HepG2 (cell line): ENCODE measurements at regions not wholly inside any gene's neighbourhood (a gene's known extent, or its start where the extent isn't known, plus 50 kb on each side); places are given as distances from the start of the nearest gene placed in this dataset.

Experiments
- EEA1 ChIP-seq: sonication (generic); formaldehyde crosslinking; IDR thresholded peaks from 2 replicates; pipeline ENCODE4 v1.5.1; 2020; ENCODE audit warnings: mild to moderate bottlenecking, missing genetic modification reagents, borderline replicate concordance
- FOSL2 ChIP-seq: sonication (generic); formaldehyde crosslinking; IDR thresholded peaks from 2 replicates; pipeline ENCODE4 v1.4.0; 2020; ENCODE audit warnings: missing genetic modification reagents
- GRHL1 ChIP-seq: sonication (generic); formaldehyde crosslinking; conservative IDR thresholded peaks from 2 replicates; pipeline ENCODE4 v1.8.0; 2022; ENCODE audit warnings: missing genetic modification reagents
- HOXD1 ChIP-seq: sonication (generic); formaldehyde crosslinking; IDR thresholded peaks from 2 replicates; pipeline ENCODE4 v1.5.0; 2020; ENCODE audit warnings: missing genetic modification reagents
- MLXIP ChIP-seq: sonication (generic); formaldehyde crosslinking; IDR thresholded peaks from 2 replicates; pipeline ENCODE4 v1.9.0; 2021; ENCODE audit warnings: missing genetic modification reagents, borderline replicate concordance
- ONECUT2 ChIP-seq: sonication (generic); formaldehyde crosslinking; IDR thresholded peaks from 2 replicates; pipeline ENCODE4 v1.4.0; 2020; ENCODE audit warnings: missing genetic modification reagents
- PRMT3 ChIP-seq: sonication (generic); formaldehyde crosslinking; IDR thresholded peaks from 2 replicates; pipeline ENCODE4 v1.8.1; 2022; ENCODE audit warnings: low read depth, mild to moderate bottlenecking, moderate library complexity, missing genetic modification reagents, borderline replicate concordance
- RBM22 ChIP-seq: fragments of 200-400 bp; formaldehyde crosslinking; optimal IDR thresholded peaks from 2 replicates; pipeline ENCODE3; 2017; ENCODE audit warnings: mild to moderate bottlenecking, low read length, moderate library complexity
- TGIF2 ChIP-seq: IDR thresholded peaks from 2 replicates; pipeline ENCODE4 v1.6.1; 2016; ENCODE audit warnings: control low read depth, missing compliant biosample characterization
- THAP11 ChIP-seq: IDR thresholded peaks from 2 replicates; pipeline ENCODE4 v1.6.1; 2016; ENCODE audit warnings: missing biosample characterization, missing genetic modification reagents
- ZFYVE20 ChIP-seq: sonication (generic); formaldehyde crosslinking; IDR thresholded peaks from 2 replicates; pipeline ENCODE4 v1.8.0; 2023; ENCODE audit warnings: low read depth, mild to moderate bottlenecking, moderate library complexity, missing genetic modification reagents, borderline replicate concordance
- ZNF124 ChIP-seq: sonication (generic); formaldehyde crosslinking; IDR thresholded peaks from 2 replicates; pipeline ENCODE4 v1.4.0; 2020; ENCODE audit warnings: missing genetic modification reagents
- ZNF18 ChIP-seq: sonication (generic); formaldehyde crosslinking; IDR thresholded peaks from 2 replicates; pipeline ENCODE4 v1.8.0; 2022; ENCODE audit warnings: mild to moderate bottlenecking, missing genetic modification reagents; ENCODE audit not compliant: insufficient replicate concordance
- ZNF256 ChIP-seq: sonication (generic); formaldehyde crosslinking; conservative IDR thresholded peaks from 2 replicates; pipeline ENCODE4 v1.4.0; 2020; ENCODE audit warnings: missing genetic modification reagents
- ZNF513 ChIP-seq: sonication (generic); formaldehyde crosslinking; conservative IDR thresholded peaks from 2 replicates; pipeline ENCODE4 v1.5.0; 2020; ENCODE audit warnings: missing genetic modification reagents
- ZNF558 ChIP-seq: sonication (generic); formaldehyde crosslinking; IDR thresholded peaks from 2 replicates; pipeline ENCODE4 v1.9.0; 2022; ENCODE audit warnings: mild to moderate bottlenecking, missing genetic modification reagents, borderline replicate concordance
- ZNF574 ChIP-seq: sonication (generic); formaldehyde crosslinking; IDR thresholded peaks from 2 replicates; pipeline ENCODE4 v1.4.0; 2020; ENCODE audit warnings: missing genetic modification reagents
- ZNF841 ChIP-seq: sonication (generic); formaldehyde crosslinking; IDR thresholded peaks from 2 replicates; pipeline ENCODE4 v1.8.1; 2023; ENCODE audit warnings: missing genetic modification reagents, borderline replicate concordance

GRCh38 chr21:14863745-14864210, 201.0 kb downstream of the NRIP1 start (continued):
- TF ChIP-seq GRHL1 (CRISPR knock-in tag) (no peak), TGIF2 (CRISPR knock-in tag) (peak; percentile 95), MLXIP (0 out of 2 replicates have a peak, but pooled peaks have one; percentile 46), ZNF18 (CRISPR knock-in tag) (no peak), ZNF256 (CRISPR knock-in tag) (no peak), ZNF513 (no peak), PRMT3 (CRISPR knock-in tag) (no peak), RBM22 (no peak), FOSL2 (CRISPR knock-in tag) (peak; percentile 62), THAP11 (CRISPR knock-in tag) (peak; percentile 57), HOXD1 (peak; percentile 31; the same call in 1 of the 2 replicates), EEA1 (no peak), ZFYVE20 (no peak), ZNF124 (0 out of 2 replicates have a peak, but pooled peaks have one; percentile 17), ZNF558 (CRISPR knock-in tag) (no peak; the same call in 1 of the 2 replicates), ONECUT2 (CRISPR knock-in tag) (peak; percentile 52; the same call in 1 of the 2 replicates), ZNF841 (CRISPR knock-in tag) (no peak), ZNF574 (CRISPR knock-in tag) (0 out of 2 replicates have a peak, but pooled peaks have one; percentile 24)
